ENCODE measurements at regions not wholly inside any gene's neighbourhood (a gene's known extent, or its start where the extent isn't known, plus 50 kb on each side); places are given as distances from the start of the nearest gene placed in this dataset.
"Not testable (repeated sequence)": the region's sequence is repeated elsewhere in the genome, so short reads cannot be mapped to it uniquely, and the experiment has no call there.

DNA sequence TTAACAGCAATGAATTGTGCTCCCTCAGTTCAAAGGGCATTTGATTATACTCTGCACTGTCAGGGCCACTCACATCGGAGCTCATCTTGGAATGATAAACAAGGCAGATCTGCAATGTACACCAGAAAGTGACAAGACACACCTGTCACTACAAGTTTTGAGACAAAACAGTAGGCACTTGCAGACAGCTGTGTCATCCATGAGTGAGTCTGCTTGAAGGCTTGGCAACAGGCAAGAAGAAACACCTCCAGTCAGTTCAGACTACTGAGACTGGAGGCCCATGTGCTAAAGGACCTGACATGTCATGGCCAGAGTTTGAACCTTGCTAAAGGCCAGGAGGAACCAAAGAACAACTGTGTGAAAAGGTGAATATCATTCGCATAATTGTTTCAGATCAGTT, 354.5 kb downstream of the CEP170 start:
- not testable (repeated sequence) for DNase-seq

DNA sequence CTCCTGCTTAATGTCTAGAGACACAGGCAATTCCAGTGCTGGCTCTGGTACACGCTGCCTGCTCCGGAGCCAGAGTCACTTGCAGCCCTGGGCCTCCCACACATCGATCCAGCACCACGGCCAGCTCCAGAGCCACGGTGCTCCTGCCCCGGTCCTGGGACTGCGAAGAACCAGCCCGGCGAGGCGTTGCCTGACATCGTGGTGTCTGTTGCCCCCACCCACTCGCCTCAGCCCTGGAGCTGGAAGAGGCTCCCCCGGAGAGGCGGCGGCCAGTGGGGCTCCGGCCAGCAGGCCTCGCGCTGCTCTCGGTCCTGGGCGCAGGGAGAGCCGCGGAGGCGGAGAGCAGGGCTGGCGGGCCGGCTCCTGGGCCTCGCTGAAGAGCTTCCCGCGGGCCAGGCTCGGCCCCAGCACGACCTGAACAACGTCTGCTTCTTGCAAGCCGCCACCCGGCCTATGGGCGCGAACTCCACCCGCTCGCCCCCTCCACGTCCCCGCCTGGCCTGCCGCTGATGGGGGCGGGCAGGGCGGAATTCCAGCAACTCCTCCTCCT, 364.8 kb downstream of the CEP170 start:
- DNase-seq: peak; percentile 98

DNA sequence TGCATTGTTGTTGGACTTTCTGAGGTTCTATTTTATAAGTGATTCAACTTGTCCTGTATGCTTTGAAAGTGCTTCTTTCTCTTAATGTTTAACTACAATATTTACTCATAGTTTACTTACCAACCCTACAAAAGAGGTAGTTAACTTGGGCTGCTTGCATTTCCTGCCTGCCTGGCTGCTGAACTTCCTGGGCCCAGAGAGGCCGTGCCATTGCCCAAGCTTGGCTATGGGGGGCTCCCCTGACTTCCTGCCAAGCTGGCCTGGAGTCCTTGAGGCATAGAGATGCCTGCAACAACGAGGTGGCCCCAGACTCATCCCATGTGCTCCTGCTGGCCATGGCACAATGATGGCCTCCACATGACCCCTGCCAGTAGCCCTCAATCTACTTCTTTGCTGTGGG, 361.6 kb upstream of the PLD5 start:
- DNase-seq: no peak

DNA sequence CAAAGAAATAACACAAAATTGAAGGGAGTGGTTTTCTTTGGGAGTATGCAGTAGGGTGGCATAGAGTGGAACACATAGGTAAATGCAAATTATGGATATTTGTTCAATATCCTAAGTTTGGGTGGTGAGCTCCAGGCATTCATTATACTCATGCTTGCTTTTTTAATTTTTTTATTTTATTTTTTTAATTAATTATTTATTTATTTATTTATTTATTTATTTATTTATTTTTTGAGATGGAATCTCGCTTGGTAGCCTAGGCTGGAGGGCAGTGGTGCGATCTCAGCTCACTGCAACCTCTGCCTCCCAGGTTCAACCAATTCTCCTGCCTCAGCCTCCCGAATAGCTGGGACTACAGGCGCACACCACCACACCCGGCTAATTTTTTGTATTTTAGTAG, 355.5 kb upstream of the PLD5 start:
- not testable (repeated sequence) for DNase-seq

DNA sequence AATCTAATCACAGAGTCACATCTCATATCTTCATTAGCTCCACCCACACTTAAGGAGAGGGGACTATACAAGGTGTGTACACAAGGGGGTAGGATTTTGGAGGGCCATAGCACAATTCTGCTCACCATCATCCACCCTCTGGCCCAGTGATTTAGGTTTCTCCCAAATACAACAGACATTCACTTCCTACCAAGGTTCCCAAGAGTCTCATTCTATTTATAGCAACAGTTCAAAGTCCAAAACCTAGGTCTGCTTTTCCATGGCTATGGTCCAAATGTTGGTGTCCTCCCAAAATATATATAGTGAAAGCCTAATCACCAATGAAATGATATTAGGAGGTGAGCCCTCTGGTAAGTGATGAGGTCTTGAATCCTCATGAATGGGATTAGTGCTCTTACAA, 353.2 kb upstream of the PLD5 start:
- DNase-seq: no peak

DNA sequence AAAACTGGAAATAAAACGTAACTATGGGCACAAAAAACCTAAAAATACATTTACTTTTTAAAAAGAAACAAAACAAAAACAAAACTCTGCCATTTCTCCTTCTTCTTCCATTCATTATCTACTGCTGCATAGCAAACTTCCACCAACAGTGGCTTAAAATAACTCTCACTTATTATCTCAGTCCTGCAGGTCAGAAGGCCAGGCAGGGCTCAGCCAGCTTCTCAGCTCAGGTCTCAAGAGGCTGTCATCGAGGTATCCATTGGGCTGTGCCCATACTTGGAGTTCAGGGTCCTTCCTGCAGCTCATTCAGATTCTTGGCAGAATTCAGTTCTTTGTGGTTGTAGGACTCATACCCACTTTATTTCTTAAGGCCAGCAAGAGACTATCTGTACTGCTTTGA, 352.7 kb upstream of the PLD5 start:
- DNase-seq: no peak

DNA sequence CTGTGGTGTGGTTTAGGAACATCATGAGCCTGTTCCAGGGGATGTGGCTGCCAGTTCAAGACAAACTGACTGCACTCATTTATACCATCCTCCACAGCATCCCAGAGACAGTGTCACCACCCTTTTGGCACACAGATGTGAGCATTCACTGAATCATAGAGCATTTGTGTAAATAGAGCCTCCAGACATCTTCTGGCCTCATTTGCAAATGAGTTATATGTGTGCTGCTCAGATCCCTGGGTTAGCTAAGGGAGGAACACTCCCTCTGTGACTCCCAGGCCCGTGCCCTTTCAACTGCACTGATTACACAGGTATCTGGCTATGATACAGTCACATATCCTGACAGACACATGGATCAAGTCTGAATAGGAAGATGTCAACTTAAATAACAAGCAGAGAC, 351.5 kb upstream of the PLD5 start:
- no peak for DNase-seq

DNA sequence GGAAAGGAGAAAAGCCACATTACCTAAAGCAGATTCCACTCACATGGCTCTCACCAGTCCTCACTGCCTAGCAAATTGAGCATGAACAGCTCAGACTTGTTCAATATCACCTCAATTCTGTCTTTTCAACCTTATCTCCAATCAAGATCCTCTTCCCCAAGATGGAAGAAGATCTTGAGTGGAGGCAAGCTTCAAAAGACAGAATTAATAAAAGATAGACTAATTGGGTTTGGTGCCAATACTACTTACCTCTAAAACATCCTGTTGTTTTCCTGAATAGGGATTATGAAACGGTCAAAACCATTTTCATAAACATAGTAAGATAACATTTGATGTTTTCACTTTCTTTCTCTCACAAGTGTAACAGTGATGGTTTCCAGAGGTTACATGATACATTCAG, 349.2 kb upstream of the PLD5 start:
- DNase-seq: no peak

DNA sequence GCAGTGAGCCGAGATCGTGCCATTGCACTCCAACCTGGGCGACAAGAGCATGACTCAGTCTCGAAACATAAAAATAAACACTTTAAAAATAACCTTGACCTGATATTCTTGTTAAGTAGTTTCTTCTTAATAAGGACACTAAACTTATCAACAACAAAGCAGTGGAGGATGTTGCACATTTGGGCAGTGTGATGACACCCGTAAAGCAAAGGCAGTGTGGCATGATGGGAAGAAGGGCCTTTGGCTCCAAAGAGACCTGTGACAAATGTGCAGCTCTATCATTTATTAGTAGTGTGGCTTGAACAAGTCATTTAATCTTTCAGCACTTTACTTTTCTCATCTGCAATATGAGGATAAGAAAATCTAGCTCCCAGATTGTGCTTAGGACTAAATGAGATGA, 348.0 kb upstream of the PLD5 start:
- no peak for DNase-seq

DNA sequence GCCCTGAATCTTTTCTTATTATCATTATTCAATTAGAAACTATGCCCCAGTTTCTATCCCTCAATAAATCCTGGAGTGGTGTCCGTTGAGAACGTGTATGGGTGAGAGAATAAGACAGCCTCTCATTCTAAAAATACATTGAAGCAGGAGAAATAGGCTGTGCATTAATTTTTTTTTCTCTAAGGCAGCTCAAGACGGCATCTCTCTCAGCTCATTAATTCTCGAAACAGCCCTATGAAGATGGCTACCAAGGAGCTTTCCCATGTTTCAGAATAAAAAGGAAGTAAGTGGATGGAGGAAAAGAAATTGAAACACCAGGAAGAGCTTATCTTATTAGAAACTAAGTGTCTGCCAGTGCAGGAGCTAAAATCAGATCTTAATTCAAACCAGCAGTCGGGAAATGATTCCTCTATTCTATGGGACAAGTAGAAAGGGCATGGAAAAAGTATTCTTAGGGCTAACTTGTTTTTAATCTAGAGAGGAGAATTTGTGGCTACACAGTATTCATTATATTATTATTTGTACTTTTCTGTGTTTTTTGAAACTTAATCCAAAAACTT, 347.1 kb upstream of the PLD5 start:
- no peak for DNase-seq

DNA sequence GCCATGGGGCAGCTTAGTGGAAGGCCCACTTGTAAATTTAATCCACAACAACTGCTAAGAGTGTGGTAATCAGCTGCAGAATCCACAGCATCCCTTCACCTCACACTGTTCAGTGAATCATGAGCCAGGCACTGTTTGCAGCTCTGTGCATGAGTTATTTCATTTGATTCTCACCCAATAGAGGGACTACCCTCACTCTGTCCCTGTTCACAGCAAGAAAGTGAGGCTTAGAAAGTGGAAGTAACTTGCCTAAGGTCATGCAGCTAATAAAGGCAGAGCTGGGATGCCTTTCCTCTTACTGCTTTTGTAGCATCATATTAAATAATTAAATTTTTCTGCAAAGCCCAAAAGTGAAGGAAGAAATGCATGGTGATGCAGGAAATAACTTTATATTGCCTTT, 346.5 kb upstream of the PLD5 start:
- no peak for DNase-seq

DNA sequence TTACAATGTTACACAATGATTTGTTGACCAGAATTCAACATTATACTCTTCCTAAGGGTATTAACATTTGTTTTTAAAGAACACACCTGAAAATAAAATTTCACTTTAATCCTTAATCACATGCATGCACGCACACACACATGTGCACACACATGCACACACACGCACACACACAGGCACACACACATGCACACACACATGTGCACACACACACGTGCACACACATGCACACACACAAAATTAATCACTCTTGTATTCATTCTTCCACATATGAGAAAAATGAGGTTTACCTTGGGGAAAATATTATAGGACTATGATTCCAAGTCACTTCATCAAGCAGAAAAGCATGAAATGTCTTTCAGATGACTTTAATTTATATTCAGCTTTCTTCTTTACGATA, 331.8 kb upstream of the PLD5 start:
- DNase-seq: no peak

DNA sequence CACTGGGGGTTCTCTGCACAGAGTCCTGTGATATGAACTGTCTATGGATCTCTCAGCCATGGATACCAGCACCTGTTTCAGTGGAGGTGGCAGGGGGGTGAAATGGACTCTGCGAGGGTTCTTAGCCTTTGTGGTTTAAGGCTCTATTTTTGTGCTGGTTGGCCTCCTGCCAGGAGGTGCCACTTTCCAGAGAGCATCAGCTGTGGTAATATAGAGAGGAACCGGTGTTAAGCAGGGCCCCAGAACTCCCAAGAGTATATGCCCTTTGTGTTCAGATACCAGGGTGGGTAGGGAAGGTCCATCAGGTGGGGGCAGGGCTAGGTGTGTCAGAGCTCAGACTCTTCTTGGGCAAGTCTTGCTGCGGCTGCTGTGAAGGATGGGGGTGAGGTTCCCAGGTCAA, 330.0 kb upstream of the PLD5 start:
- DNase-seq: no peak

DNA sequence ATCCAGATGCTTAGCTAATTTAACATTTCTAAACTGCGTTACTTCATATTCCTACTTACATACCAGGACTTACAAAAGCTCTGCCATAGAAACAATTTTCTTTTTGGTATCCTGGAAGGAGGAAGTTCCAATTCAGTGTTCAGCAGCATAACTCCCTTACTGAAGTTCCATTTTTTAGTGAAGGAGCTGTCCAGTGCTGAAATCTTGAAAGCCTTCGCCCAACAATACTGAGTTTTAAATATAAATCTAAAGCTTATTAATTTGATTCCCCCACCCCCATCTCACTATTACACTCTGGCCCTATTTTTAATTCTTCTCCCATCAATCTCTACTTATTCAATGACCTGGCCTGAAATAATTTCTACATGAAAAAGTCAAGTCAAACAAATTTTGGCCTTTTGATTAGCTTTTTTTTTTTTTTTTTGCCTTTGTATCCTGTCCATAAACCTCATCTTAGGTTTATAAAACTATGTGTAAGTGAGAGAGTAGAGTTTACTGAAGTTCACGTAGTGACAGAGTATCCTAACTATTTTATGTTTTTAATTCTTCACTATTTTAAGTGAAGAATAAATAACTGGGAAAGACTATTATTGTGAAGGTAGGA, 323.0 kb upstream of the PLD5 start:
- DNase-seq: no peak

DNA sequence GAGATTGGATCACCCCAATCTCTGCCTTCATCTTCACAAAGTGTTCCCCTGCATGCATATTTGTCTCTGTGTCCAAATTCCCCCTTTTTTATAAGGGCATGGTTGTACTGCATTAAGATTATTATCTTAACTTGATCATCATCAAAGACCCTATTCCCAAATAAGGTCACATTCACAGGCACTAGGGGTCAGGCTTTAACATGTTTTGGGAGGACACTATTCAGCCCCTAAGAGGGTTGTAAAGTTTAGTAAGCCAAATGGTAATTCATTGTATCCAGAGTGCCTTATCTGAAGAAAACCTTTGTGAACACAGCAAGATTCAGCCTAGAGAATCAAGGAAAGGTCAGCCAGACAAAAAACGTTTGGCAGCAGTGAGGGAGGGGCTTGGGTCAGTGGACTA, 317.6 kb upstream of the PLD5 start:
- no peak for DNase-seq

DNA sequence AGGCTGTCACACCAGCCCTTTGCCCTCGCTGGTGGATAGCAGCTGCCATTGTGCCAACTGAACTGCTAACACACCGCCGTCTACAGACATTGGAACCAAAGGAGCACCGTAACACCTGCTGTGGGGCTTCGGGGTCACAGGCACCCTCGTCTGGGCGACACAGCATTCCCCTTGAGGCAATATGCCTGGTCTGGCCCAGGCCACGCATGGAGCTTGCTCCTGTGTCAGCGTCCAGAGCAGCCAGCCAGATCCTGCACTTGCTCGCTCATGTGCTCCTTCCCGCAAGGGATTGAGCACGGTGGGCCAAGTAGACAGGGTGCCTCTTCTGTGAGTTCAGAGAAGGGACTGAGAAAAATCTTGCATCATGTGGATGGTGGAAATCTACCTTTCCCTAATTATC, 314.6 kb upstream of the PLD5 start:
- no peak for DNase-seq

DNA sequence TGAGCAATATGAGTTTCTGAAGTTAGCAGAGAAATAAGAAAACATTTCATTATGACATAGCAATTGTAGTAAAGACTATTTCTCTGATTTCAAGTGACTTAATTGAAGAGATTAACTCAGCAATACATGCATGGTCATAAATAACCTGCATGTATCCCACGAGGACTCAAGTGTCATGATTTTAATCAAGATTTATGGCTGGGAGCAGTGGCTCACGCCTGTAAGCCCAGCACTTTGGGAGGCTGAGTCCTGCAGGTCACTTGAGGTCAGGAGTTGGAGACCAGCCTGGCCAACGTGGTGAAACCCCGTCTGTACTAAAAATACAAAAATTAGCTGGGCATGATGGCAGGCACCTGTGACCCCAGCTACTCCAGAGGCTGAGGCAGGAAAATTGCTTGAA, 311.9 kb upstream of the PLD5 start:
- no peak for DNase-seq

DNA sequence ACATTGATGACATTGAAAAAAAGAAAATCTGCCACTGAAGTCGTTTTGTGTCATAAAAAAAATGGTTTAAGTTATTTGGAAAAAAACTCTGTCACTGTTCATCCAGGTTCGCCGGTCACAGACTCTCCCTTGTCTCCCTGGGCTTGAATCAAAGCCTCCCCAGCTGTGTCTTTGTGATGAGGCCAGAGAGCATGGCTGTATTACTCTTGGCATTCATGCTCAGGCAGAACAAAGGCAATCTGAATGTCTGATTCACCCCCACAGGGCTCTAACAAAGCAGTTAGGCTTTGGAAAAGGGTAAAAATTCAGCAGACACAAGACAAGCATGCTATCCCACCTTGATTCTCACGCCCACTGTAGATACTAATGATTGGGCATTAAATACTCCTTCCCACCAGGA, 304.3 kb upstream of the PLD5 start:
- no peak for DNase-seq

DNA sequence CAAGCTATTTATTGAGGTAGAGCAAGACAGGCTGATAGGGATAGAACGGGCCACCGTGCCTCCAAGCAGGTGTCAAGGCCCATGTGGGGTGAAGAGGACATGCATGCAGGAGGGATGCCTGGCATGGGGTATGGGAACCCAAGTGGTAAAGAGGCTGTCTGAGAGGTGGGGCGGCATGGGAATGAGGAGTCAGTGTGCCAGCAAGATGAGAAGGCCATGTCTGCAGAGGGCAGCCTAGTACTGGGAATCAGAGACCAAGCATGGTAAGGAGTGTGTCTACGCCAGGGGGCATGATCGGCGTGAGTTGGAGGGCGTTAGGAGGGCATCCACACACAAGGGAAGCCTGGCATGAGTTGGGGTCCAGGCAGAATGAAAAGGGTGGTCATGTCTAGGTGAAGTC, 303.7 kb upstream of the PLD5 start:
- no peak for DNase-seq

DNA sequence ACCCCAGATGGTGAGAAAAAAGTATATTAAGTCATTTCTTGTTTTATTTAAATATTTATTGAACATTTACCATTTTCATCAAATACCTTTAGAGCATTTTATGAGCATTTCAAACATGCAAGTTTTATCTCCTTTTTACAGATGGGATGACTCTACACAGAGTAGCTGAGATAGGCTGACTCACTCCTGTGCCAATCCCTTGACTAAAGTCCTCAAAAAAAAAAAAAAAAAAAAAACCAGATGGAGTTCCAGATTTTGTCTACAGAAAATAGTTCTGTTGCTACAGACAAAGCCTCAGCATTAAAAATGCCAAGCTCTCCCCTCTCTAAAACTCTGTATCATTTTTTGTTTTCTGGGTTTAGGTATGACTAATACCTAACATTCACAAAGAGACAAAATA, 303.0 kb upstream of the PLD5 start:
- DNase-seq: no peak

DNA sequence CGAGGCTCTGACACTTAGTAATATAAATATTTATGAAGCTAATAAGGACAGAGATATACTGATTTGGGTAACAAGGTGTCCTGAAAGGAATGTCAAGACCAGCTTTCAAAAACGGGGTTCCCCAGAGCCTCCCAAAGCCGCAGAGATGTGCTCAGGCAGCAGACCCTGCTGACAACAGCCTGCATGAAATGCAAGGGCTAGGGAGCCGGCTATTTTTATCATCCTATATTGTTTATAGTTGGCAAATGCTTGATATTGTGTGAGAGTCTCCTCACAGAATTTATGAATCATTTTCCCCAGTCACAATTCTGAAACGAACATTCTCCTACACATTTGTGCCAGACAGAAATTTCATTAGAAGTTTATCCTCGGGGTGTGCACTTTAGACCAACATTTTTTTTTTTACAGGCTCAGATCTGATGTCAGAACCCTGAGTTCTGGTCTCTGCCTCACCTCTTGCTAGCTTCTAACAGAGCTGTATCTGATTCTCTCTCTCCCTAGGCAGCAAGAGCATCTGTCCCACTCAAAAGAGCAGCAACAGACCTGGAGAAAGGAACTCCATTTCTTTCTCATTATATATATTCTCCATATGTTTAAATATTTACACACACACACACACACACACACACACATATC, 302.3 kb upstream of the PLD5 start:
- DNase-seq: no peak

DNA sequence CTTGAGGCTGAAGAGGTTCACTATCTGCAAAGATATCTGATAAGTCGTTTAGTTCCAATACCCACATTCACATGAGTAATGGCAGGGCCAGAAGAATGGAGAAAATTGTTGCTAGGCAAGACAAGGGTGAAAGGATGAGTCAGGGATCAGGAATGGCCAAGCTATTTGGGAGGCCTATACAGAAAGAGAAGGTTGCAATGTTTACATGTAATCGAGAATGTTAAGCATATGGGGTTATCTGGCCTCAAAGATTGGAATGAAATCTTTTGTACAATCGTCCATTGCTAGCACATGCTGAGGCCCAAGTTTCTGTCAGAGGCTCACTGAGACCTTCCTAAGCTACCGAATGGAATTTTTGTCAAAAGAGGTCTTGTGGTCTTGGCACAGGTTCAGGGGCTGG, 299.9 kb upstream of the PLD5 start:
- peak; percentile 78 for DNase-seq

DNA sequence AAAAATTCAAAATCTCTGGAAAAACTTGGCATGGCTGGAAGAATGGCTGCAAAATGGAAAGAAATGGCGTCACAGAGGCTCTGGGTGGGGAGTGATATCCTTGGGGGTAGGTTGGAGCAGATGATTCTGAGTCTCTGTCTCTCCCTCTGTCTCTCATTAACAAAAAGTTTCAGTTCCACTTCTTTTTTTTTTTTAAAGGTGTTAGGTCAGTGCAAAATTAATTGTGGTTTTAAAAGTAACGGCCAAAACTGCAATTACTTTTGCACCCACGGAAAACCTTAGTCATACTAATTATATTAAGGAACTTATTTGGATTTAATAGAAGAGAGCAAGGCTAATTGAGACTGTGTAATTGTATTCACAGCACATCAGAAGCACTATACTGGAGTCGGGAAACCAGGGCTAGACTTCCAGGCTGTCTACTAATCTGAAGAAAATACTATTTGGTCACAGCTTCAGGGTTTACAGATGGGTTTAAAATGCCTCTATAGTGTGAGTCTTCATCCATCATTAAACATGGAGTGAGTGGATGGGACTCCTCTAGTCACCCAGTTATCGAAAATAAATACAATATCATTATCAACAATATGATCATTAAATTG, 289.1 kb upstream of the PLD5 start:
- DNase-seq: no peak

DNA sequence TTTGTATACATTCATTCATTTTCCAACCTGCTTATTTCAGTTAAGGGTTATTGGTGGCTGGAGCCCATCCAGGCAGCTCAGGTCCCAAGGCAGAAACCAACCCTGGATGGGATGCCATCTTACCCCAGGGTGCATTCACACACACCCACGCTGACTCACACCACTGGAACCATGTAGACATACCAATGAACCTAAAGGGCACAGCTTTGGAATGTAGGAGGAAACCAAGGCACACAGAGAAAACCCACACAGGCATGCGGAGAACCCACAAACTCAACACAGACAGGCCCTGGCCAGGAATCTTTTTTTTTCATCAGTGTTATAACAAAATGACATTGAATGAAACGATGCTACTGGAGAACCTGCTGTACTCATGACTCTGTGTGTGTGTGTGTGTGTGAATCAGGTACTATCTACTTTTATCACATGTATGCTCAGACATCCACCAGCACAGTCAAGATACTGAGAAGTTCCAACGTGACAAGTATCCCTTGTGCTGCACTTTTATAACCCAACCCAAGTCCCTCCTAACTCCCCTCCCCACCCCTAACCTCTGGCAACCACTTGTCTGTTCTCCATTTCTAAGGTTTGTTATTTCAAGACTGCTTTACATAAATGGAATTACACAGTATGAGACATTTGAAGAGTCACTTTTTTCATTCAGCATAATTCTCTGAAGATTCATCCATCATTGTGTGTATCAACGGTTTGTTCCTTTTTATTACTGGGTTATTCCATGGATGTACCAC, 286.8 kb upstream of the PLD5 start:
- DNase-seq: peak; percentile 61

All from islet precursor cell (in vitro differentiated cells).